RWPE1 (cell line): ENCODE measurements at regions not wholly inside any gene's neighbourhood (a gene's known extent, or its start where the extent isn't known, plus 50 kb on each side); places are given as distances from the start of the nearest gene placed in this dataset.
A peak's percentile ranks its signal among the peaks of the same experiment; 100 is the strongest.

Experiments used
- CTCF ChIA-PET: fragments of 350-600 bp; sonication (Branson Sonifier 250); formaldehyde crosslinking; extraction: SDS; loops from one replicate; lab custom pipeline; 2021; lab: Yijun Ruan, JAX
- POLR2A ChIA-PET: fragments of 400-600 bp; formaldehyde crosslinking; extraction: SDS; loops from one replicate; lab custom pipeline; 2020; ENCODE audit warnings: antibody characterized with exemption; ENCODE audit not compliant: low non-redundant PET; lab: Yijun Ruan, JAX
- DNase-seq: peaks from one replicate; pipeline ENCODE4 v3.0.0; 2012; ENCODE audit warnings: low spot score
- H3K27ac ChIP-seq: fragments of 450-650 bp; 2 replicates; pipeline ENCODE4 v1.5.1; 2017
- CTCF ChIP-seq: fragments of 450-650 bp; conservative IDR thresholded peaks from 2 replicates; pipeline ENCODE4 v1.5.1; 2017; ENCODE audit warnings: low read depth, mild to moderate bottlenecking

DNA sequence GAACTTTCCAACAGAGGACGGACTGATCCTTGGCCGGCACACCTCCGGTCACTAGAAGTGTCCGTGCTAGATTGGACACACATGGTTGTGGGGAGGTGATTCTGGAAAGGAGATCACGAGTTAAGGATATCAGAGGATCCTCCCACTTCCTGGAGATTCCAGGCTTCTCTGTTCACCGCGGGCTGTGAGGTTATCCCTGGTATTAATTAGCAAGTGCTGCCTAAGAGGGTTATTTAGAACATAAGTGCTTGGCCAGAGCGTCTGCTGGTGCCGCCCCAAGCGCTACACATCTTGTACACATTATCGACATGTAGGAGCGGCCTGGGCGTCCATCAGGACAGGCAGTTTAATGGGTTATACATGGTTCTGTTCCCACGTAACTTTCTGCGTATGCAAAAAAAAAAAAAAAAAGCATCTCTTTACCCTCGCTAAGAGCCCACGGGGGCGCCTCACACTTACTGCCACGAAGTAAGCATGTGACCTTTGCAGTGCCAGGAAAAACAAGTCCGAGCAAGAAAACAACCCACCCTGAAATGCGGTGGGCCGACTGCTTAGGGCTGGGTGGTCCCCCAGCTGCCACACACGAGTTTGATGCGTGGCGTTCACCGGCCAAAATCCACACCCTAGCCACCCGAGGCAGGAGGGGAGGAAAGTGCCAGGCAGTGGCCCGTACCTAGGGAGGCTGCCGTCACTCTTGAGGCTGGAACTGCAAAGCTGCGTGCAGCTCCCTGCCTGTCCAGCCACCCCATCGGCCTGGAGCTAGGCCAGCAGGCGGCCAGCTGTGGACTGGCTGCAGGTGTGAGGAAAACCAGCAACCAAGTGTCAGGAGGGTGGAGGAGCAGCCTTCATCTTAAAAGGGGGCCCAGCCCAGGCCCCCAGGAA, 78.0 kb downstream of the CPN2 start:
- peak overlapping the region; percentile 78 for H3K27ac ChIP-seq
- no peak for TF ChIP-seq CTCF
- CTCF ChIA-PET, result interaction anchor here (0.6 to 0.7 kb wide), 2 partner anchors 12 to 42 kb away, joined by 3 to 5 read pairs; no protein-coding TSS in a partner anchor
- DNase-seq, result no peak
- POLR2A ChIA-PET, result no interaction called here

- no peak for TF ChIP-seq CTCF
- no peak for DNase-seq
- peak overlapping the region; percentile 6; the same call in 1 of the 2 replicates for H3K27ac ChIP-seq
- POLR2A ChIA-PET, result no interaction called here
- CTCF ChIA-PET, result interaction anchor here (0.6 to 0.7 kb wide), 3 partner anchors 12 to 468 kb away, joined by 3 to 5 read pairs (median 3); no protein-coding TSS in a partner anchor
These were observed 77.3 kb downstream of the CPN2 start for GRCh38 chr3:194273743-194274310.

DNA sequence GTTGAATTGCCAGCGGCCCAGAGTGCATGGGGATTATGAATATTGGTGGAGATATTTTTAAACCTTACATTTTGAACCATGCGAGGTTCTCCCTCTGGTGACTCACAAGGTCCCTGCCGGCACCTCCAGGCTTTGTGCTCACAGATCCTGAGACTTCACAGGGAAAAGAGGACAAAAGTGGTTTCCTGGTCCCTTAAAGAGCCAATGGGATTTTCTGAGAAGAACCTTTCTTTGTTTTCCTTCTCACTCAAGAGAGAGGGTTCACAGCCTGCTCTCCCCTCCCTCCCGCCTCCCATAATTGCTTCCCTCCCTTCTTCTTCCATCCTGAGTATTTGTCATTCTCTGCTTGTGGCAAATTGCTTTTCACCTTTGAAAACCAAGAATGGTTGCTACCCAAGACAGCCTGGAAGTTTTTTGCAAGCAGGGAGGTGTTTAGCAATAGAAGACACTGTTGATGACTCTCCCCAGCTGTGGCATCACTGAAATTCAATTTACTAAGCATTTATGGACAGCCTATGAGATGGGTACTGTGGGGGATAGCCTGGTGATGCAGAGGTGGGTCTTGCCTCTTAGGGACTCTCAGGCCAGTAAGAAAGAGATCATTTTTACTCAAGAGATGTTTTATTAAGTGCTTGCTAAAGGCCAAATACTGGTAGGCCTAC, 76.6 kb downstream of the CPN2 start:
- ChIA-PET POLR2A (no interaction called here), CTCF (no interaction called here)
- H3K27ac ChIP-seq, result peak overlapping the region; percentile 74
- no peak for TF ChIP-seq CTCF
- DNase-seq, result no peak

DNA sequence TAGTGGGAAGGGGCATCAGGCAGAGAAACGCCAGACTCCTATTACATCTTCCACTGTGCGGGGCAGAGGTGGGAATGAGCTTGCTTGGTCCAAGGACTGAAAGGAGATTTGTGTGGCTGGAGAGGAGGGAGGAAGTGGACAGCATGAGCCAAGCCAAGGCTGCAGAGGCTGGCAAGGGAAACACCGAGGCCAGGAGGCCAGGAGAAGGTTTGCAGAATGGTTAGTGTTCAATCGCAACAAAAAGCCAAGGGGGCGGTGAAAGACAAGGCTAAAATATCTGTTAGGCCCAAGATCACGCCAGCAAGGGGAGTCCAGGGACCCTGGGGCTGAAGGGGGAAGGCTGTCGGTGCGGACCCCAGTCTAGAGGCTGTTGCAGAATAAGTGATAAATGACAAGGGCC, 75.8 kb downstream of the CPN2 start:
- CTCF ChIA-PET, result interaction anchor here (1.0 kb wide), 1 partner anchor 12 kb away, joined by 3 read pairs; no protein-coding TSS in a partner anchor
- TF ChIP-seq CTCF, result no peak
- POLR2A ChIA-PET, result no interaction called here
- DNase-seq, result no peak
- peak overlapping the region; percentile 74 for H3K27ac ChIP-seq

- H3K27ac ChIP-seq, result peak overlapping the region; percentile 74
- POLR2A ChIA-PET, result no interaction called here
- no peak for TF ChIP-seq CTCF
- CTCF ChIA-PET, result interaction anchor here (1.0 kb wide), 1 partner anchor 12 kb away, joined by 3 read pairs; no protein-coding TSS in a partner anchor
- no peak for DNase-seq
These were observed 75.4 kb downstream of the CPN2 start for GRCh38 chr3:194275721-194276120.

GRCh38 chr3:194276768-194277103, 74.4 kb downstream of the CPN2 start:
- POLR2A ChIA-PET, result no interaction called here
- H3K27ac ChIP-seq, result peak overlapping the region; percentile 74
- CTCF ChIA-PET, result interaction anchor here (0.6 to 0.8 kb wide), 2 partner anchors 39 to 1577 kb away, joined by 3 to 5 read pairs; no protein-coding TSS in a partner anchor
- no peak for TF ChIP-seq CTCF
- no peak for DNase-seq
